ENCODE measurements at regions not wholly inside any gene's neighbourhood (a gene's known extent, or its start where the extent isn't known, plus 50 kb on each side); places are given as distances from the start of the nearest gene placed in this dataset.

- DNase-seq, result no peak
- TF ChIP-seq CTCF (IDR thresholded peaks at IDR 0.05), result no peak
- no peak for TF ChIP-seq EP300 (IDR thresholded peaks at IDR 0.05)
- TF ChIP-seq POLR2AphosphoS5 (IDR thresholded peaks at IDR 0.05), result no peak
- TF ChIP-seq POLR2A (IDR thresholded peaks at IDR 0.05), result no peak
- 91 to 97% methylated on average over 1 of the region's 1 CpG for WGBS, 2 donors
- no peak overlapping the region for H3K4me3 ChIP-seq
- no peaks in the 10 kb centered on the region for H3K27me3 ChIP-seq
- no peaks in the 10 kb centered on the region for H3K4me1 ChIP-seq
- intact Hi-C loops (cut with DNase I), result no loop called here
- H3K9me3 ChIP-seq, result no peaks in the 10 kb centered on the region
- no peak overlapping the region for H3K27ac ChIP-seq
- no peaks in the 10 kb centered on the region for H3K36me3 ChIP-seq
These were observed 276.0 kb downstream of the ARL4A start for GRCh38 chr7:12963435-12963834.

- no peak overlapping the region for H3K27ac ChIP-seq
- intact Hi-C loops (cut with DNase I), result no loop called here
- TF ChIP-seq POLR2A (IDR thresholded peaks at IDR 0.05) (no peak), POLR2AphosphoS5 (IDR thresholded peaks at IDR 0.05) (no peak), CTCF (IDR thresholded peaks at IDR 0.05) (no peak), EP300 (IDR thresholded peaks at IDR 0.05) (no peak)
- no peaks in the 10 kb centered on the region for H3K9me3 ChIP-seq
- H3K4me3 ChIP-seq, result no peak overlapping the region
- H3K36me3 ChIP-seq, result no peaks in the 10 kb centered on the region
- no peaks in the 10 kb centered on the region for H3K4me1 ChIP-seq
- no peaks in the 10 kb centered on the region for H3K27me3 ChIP-seq
- no peak for DNase-seq
- 89 to 91% methylated on average over 4 of the region's 4 CpGs for WGBS, 2 donors
These were observed 277.4 kb downstream of the ARL4A start for GRCh38 chr7:12964836-12965235.

GRCh38 chr7:12965767-12966166, 278.3 kb downstream of the ARL4A start:
- H3K4me3 ChIP-seq, result no peak overlapping the region
- intact Hi-C loops (cut with DNase I), result no loop called here
- H3K27me3 ChIP-seq, result no peaks in the 10 kb centered on the region
- no peaks in the 10 kb centered on the region for H3K9me3 ChIP-seq
- no peak overlapping the region for H3K27ac ChIP-seq
- peaks cover 0 to 8% (median 4%) of the 10 kb centered on the region in 4 donors for H3K4me1 ChIP-seq
- TF ChIP-seq EP300 (IDR thresholded peaks at IDR 0.05) (no peak), POLR2A (IDR thresholded peaks at IDR 0.05) (no peak), CTCF (IDR thresholded peaks at IDR 0.05) (no peak), POLR2AphosphoS5 (IDR thresholded peaks at IDR 0.05) (no peak)
- no peak for DNase-seq
- H3K36me3 ChIP-seq, result no peaks in the 10 kb centered on the region
- 50 to 67% methylated on average over 2 of the region's 2 CpGs for WGBS, 2 donors

GRCh38 chr7:12967322-12967721, 279.9 kb downstream of the ARL4A start:
- intact Hi-C loops (cut with DNase I), result no loop called here
- no peak overlapping the region for H3K4me3 ChIP-seq
- peaks cover 0 to 14% (median 4%) of the 10 kb centered on the region in 4 donors for H3K4me1 ChIP-seq
- H3K36me3 ChIP-seq, result no peaks in the 10 kb centered on the region
- TF ChIP-seq CTCF (IDR thresholded peaks at IDR 0.05) (no peak), POLR2A (IDR thresholded peaks at IDR 0.05) (no peak)
- no peak for DNase-seq
- H3K27me3 ChIP-seq, result no peaks in the 10 kb centered on the region
- 76 to 88% methylated on average over 3 of the region's 3 CpGs for WGBS, 2 donors
- no peaks in the 10 kb centered on the region for H3K9me3 ChIP-seq
- H3K27ac ChIP-seq, result no peak overlapping the region

- TF ChIP-seq CTCF (IDR thresholded peaks at IDR 0.05) (no peak), POLR2AphosphoS5 (IDR thresholded peaks at IDR 0.05) (no peak), POLR2A (IDR thresholded peaks at IDR 0.05) (no peak), EP300 (IDR thresholded peaks at IDR 0.05) (no peak)
- H3K4me1 ChIP-seq, result peaks cover 0 to 14% (median 4%) of the 10 kb centered on the region in 4 donors
- H3K4me3 ChIP-seq, result no peak overlapping the region
- DNase-seq, result no peak
- intact Hi-C loops (cut with DNase I), result no loop called here
- H3K27ac ChIP-seq, result no peak overlapping the region
- H3K36me3 ChIP-seq, result no peaks in the 10 kb centered on the region
- no peaks in the 10 kb centered on the region for H3K9me3 ChIP-seq
- 83 to 85% methylated on average over 4 of the region's 4 CpGs for WGBS, 2 donors
- H3K27me3 ChIP-seq, result no peaks in the 10 kb centered on the region
These were observed 281.5 kb downstream of the ARL4A start for GRCh38 chr7:12968836-12969422.

Measured in sigmoid colon (tissue), 6 donors.